ENCODE measurements at regions not wholly inside any gene's neighbourhood (a gene's known extent, or its start where the extent isn't known, plus 50 kb on each side); places are given as distances from the start of the nearest gene placed in this dataset.
"Not testable (repeated sequence)": the region's sequence is repeated elsewhere in the genome, so short reads cannot be mapped to it uniquely, and the experiment has no call there.

GRCh38 chr2:740322-741194, 63.4 kb upstream of the TMEM18 start:
- TF ChIP-seq ZNF366 (tag by site-specific recombination; conservative IDR thresholded peaks at IDR 0.05); CTCF (tag by site-specific recombination; IDR thresholded peaks at IDR 0.05); ZNF777 (tag by site-specific recombination; IDR thresholded peaks at IDR 0.05; ENCODE audit: borderline replicate concordance); ZNF324 (tag by site-specific recombination; IDR thresholded peaks at IDR 0.05); ZNF623 (tag by site-specific recombination; IDR thresholded peaks at IDR 0.05); ZNF350 (tag by site-specific recombination; IDR thresholded peaks at IDR 0.05); ZNF184 (tag by site-specific recombination; IDR thresholded peaks at IDR 0.05); ZBTB48 (tag by site-specific recombination; IDR thresholded peaks at IDR 0.05); ZNF274 (IDR thresholded peaks at IDR 0.05; ENCODE audit: low read length); ZNF274 (tag by site-specific recombination; IDR thresholded peaks at IDR 0.05; ENCODE audit: borderline replicate concordance); ZNF133 (tag by site-specific recombination; IDR thresholded peaks at IDR 0.05): not testable (repeated sequence)
